Central memory CD8-positive, alpha-beta T cell (primary cell): ENCODE measurements at regions not wholly inside any gene's neighbourhood (a gene's known extent, or its start where the extent isn't known, plus 50 kb on each side); places are given as distances from the start of the nearest gene placed in this dataset.

ENCODE experiments used
- ATAC-seq: fragments of 150-1000 bp; cut with Tn5 transposase; replicated peaks from 2 replicates; pipeline ENCODE4 v1.10.0; 2022; ENCODE audit warnings: mild to moderate bottlenecking, moderate FRiP score, moderate number of reproducible peaks; ENCODE audit not compliant: poor library complexity, severe bottlenecking; ENCODE audit errors: extremely low read depth
- DNase-seq, 2 donors: peaks; one replicate each; pipeline ENCODE4 v3.0.0; 2021; ENCODE audit warnings: low spot score in 2 of 2
- H3K27ac Mint-ChIP-seq: one replicate; pipeline ENCODE4 v1.8.0; 2022; ENCODE audit warnings: low read depth, mild to moderate bottlenecking, moderate library complexity, mixed read lengths
- H3K27me3 Mint-ChIP-seq: one replicate; pipeline ENCODE4 v1.8.0; 2022; ENCODE audit warnings: mixed read lengths
- H3K36me3 Mint-ChIP-seq: one replicate; pipeline ENCODE4 v1.8.0; 2022; ENCODE audit warnings: mild to moderate bottlenecking, moderate library complexity, mixed read lengths; ENCODE audit not compliant: insufficient read depth
- H3K4me1 Mint-ChIP-seq: one replicate; pipeline ENCODE4 v1.8.0; 2022; ENCODE audit warnings: mixed read lengths
- H3K4me3 Mint-ChIP-seq: one replicate; pipeline ENCODE4 v1.8.0; 2022; ENCODE audit warnings: mild to moderate bottlenecking, moderate library complexity, mixed read lengths
- H3K9me3 Mint-ChIP-seq: one replicate; pipeline ENCODE4 v1.8.0; 2022; ENCODE audit warnings: mixed read lengths

GRCh38 chrX:873016-873415, 242.4 kb downstream of the SHOX start:
- Mint-ChIP-seq H3K27me3 (no peaks in the 10 kb centered on the region), H3K36me3 (no peaks in the 10 kb centered on the region), H3K4me3 (no peak overlapping the region), H3K4me1 (no peaks in the 10 kb centered on the region), H3K27ac (no peak overlapping the region), H3K9me3 (peaks cover 22% of the 10 kb centered on the region)
- no peak for ATAC-seq
- DNase-seq = no peak

GRCh38 chrX:872090-872489, 241.5 kb downstream of the SHOX start:
- H3K4me1 Mint-ChIP-seq = no peaks in the 10 kb centered on the region

GRCh38 chrX:871626-872025, 241.0 kb downstream of the SHOX start:
- no peaks in the 10 kb centered on the region for H3K27me3 Mint-ChIP-seq
- H3K9me3 Mint-ChIP-seq = peaks cover 18% of the 10 kb centered on the region
- peaks cover 2% of the 10 kb centered on the region for H3K36me3 Mint-ChIP-seq
- no peak for DNase-seq
- no peak overlapping the region for H3K4me3 Mint-ChIP-seq
- ATAC-seq = no peak
- no peaks in the 10 kb centered on the region for H3K4me1 Mint-ChIP-seq
- no peak overlapping the region for H3K27ac Mint-ChIP-seq

More at GRCh38 chrX:872090-872489, 241.5 kb downstream of the SHOX start:
- Mint-ChIP-seq H3K4me3 (no peak overlapping the region), H3K36me3 (peaks cover 2% of the 10 kb centered on the region), H3K9me3 (peaks cover 18% of the 10 kb centered on the region), H3K27ac (no peak overlapping the region), H3K27me3 (no peaks in the 10 kb centered on the region)
- no peak for ATAC-seq
- no peak for DNase-seq

- Mint-ChIP-seq H3K36me3 (peaks cover 2% of the 10 kb centered on the region), H3K9me3 (peaks cover 18% of the 10 kb centered on the region), H3K4me1 (no peaks in the 10 kb centered on the region), H3K4me3 (no peak overlapping the region), H3K27me3 (no peaks in the 10 kb centered on the region), H3K27ac (no peak overlapping the region)
- ATAC-seq (no peak), DNase-seq (no peak)
Observed at GRCh38 chrX:867966-868647, 237.5 kb downstream of the SHOX start.

DNA sequence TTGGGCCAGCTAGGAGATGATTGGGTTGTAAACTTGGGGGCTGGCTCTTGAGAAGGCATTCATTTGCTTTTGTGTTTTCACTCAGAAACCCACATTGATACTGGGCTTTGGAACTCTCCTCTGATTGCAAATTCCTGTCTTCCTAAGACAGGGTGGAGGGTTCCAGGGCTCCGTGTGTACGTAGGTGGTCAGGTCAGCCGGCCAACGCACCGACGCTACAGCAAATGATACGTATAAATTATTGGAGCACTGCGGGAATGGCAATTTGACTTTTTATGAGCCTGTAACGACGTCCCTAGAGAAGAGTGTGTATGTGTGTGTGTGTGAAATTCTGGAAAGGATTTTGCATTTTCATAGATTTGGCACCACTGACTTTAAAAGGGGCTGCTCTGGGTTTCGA, 236.9 kb downstream of the SHOX start:
- Mint-ChIP-seq H3K36me3 (peaks cover 2% of the 10 kb centered on the region), H3K4me1 (no peaks in the 10 kb centered on the region), H3K9me3 (peaks cover 18% of the 10 kb centered on the region), H3K27me3 (no peaks in the 10 kb centered on the region), H3K27ac (no peak overlapping the region), H3K4me3 (no peak overlapping the region)
- ATAC-seq (no peak), DNase-seq (no peak)

GRCh38 chrX:866441-866990, 235.9 kb downstream of the SHOX start:
- Mint-ChIP-seq H3K36me3 (peaks cover 2% of the 10 kb centered on the region), H3K4me1 (no peaks in the 10 kb centered on the region), H3K4me3 (no peak overlapping the region), H3K27me3 (no peaks in the 10 kb centered on the region), H3K9me3 (peaks cover 10% of the 10 kb centered on the region), H3K27ac (no peak overlapping the region)
- ATAC-seq (no peak), DNase-seq (no peak)

- no peaks in the 10 kb centered on the region for H3K4me1 Mint-ChIP-seq
- ATAC-seq = no peak
- DNase-seq = no peak
- no peak overlapping the region for H3K27ac Mint-ChIP-seq
- no peak overlapping the region for H3K4me3 Mint-ChIP-seq
- no peaks in the 10 kb centered on the region for H3K27me3 Mint-ChIP-seq
- peaks cover 2% of the 10 kb centered on the region for H3K36me3 Mint-ChIP-seq
- H3K9me3 Mint-ChIP-seq = peaks cover 4% of the 10 kb centered on the region
Observed at GRCh38 chrX:865422-865821, 234.8 kb downstream of the SHOX start.

GRCh38 chrX:861921-862320, 231.3 kb downstream of the SHOX start:
- Mint-ChIP-seq H3K4me3 (no peak overlapping the region), H3K27ac (no peak overlapping the region), H3K36me3 (no peaks in the 10 kb centered on the region), H3K27me3 (no peaks in the 10 kb centered on the region), H3K4me1 (no peaks in the 10 kb centered on the region), H3K9me3 (peaks cover 18% of the 10 kb centered on the region)
- DNase-seq = peak in 1 of 2 donors; percentile 6
- no peak for ATAC-seq

DNA sequence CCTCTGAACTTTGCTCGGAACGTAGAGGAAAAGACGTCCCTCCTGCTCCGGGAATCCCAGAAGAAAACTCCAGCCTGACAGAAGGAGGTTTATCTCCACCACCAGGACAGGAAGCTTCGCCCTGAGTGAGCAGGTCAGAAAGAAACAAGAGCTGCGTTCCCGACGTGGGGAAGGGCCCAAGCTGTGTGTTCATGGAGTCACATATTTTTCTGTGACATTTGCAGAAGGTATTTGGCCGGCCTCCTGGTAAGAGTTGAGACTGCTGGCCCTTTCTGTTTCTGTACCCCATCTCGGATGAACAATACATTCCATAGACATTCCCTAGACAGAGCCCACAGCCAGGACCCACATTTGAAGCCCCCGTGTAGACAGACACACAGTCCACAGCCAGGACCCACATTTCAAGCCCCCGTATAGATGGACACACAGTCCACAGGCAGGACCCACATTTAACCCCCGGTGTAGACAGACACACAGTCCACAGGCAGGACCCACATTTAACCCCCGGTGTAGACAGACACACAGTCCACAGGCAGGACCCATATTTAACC, 230.8 kb downstream of the SHOX start:
- Mint-ChIP-seq H3K36me3 (no peaks in the 10 kb centered on the region), H3K27me3 (no peaks in the 10 kb centered on the region), H3K9me3 (peaks cover 19% of the 10 kb centered on the region), H3K4me3 (no peak overlapping the region), H3K4me1 (no peaks in the 10 kb centered on the region), H3K27ac (no peak overlapping the region)
- DNase-seq = peak in 1 of 2 donors; percentile 5
- ATAC-seq = no peak

DNA sequence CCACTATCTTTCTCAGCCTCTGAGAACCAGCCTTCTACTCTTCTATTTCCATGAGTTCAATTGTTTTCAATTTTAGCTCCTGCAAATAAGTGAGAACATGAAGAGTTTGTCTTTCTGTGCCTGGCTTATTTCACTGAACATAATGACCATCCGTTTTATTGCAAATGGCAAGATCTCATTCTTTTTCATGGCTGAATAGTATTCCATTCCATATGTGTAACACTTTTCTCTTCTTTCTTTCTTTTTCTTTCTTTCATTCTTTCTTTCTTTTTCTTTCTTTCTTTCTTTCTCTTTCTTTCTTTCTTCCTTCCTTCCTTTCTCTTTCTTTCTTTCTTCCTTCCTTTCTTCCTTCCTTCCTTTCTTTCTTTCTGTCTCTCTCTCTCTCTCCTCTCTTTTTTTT, 228.7 kb downstream of the SHOX start:
- no peaks in the 10 kb centered on the region for H3K27me3 Mint-ChIP-seq
- ATAC-seq (no peak), DNase-seq (no peak)
- H3K4me3 Mint-ChIP-seq = no peak overlapping the region
- peaks cover 28% of the 10 kb centered on the region for H3K9me3 Mint-ChIP-seq
- H3K36me3 Mint-ChIP-seq = no peaks in the 10 kb centered on the region
- no peaks in the 10 kb centered on the region for H3K4me1 Mint-ChIP-seq
- H3K27ac Mint-ChIP-seq = no peak overlapping the region

DNA sequence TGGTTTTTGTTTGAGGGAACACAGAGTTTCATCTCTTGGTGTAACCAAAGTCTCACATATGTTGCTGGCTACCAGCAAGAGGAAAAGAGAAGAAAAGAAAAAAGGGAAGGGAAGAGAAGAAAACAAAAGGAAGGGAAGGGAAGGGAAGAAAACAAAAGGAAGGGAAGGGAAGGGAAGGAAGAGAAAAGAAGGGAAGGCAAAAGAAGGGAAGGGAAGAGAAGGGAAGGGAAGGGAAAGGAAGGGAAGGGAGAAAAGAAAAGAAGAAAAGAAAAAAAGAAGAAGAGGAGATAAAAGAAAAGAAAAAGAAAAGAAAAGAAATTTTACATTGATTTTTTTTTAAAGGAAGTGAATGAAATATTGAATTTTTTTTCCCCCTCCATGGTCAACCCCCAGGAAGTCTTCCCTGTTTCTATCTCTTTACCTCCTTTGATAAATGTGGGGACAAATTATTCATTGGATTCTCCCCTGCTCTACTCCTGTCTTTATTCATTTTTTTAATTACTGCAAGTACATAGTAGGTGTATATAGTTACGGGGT, 228.0 kb downstream of the SHOX start:
- no peaks in the 10 kb centered on the region for H3K36me3 Mint-ChIP-seq
- no peak overlapping the region for H3K4me3 Mint-ChIP-seq
- DNase-seq (no peak), ATAC-seq (no peak)
- no peaks in the 10 kb centered on the region for H3K27me3 Mint-ChIP-seq
- peaks cover 33% of the 10 kb centered on the region for H3K9me3 Mint-ChIP-seq
- H3K27ac Mint-ChIP-seq = no peak overlapping the region
- no peaks in the 10 kb centered on the region for H3K4me1 Mint-ChIP-seq

- Mint-ChIP-seq H3K27ac (no peak overlapping the region), H3K27me3 (no peaks in the 10 kb centered on the region), H3K4me1 (no peaks in the 10 kb centered on the region), H3K36me3 (no peaks in the 10 kb centered on the region), H3K9me3 (peaks cover 34% of the 10 kb centered on the region), H3K4me3 (no peak overlapping the region)
- ATAC-seq (no peak), DNase-seq (no peak)
Observed at GRCh38 chrX:857376-857775, 226.8 kb downstream of the SHOX start.
